GM19324 (cell line): ENCODE measurements at regions not wholly inside any gene's neighbourhood (a gene's known extent, or its start where the extent isn't known, plus 50 kb on each side); places are given as distances from the start of the nearest gene placed in this dataset.

Experiments
- ATAC-seq: cut with Tn5 transposase; IDR thresholded peaks from one replicate; pipeline ENCODE4 v1.9.1; 2021; ENCODE audit warnings: mild to moderate bottlenecking, moderate library complexity; ENCODE audit not compliant: unreplicated experiment, low FRiP score

GRCh38 chr1:216836316-216836715 is 113.1 kb upstream of the ESRRG start:
- no peak for ATAC-seq

DNA sequence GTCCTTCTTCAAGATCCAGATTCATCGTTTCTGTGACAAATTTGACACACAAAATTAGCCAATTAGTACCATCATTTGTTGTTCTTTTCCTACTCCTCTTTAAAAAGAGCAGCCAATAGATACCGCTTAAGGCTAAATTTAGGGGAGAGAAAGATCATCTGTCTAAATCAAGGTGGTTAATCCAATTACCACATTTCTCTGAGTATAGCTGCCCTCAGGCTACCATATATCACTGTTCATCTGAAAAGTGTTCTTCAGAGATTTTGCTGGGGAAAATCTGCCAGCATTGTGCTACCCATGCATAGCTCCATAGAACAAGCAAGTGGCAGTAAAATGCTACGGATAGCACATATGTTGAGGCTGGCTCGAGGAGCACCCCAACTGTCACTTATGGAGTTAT is 110.3 kb upstream of the ESRRG start:
- ATAC-seq: no peak

DNA sequence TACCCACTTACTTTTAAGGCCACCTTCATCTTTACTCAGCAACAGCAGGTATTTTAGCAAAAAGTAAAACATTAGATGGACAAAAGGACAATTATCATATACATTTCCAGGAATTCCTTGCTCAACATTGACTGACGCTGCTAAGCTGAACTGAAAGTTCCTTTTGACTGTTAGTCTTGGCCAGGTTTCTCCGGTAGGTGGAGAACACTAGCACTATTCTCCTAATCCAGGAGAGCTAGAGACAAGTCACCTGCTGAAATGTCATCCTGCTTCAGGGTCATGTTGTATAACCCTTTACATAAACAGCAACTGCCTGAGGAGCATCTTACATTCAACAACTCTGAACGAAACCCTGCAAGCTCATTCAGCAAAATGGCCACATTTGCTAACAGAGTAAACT is 109.0 kb upstream of the ESRRG start:
- ATAC-seq: no peak

- ATAC-seq: no peak
Observed at GRCh38 chr1:216830424-216831210, 107.4 kb upstream of the ESRRG start.

GRCh38 chr1:216827251-216827650 is 104.0 kb upstream of the ESRRG start:
- no peak for ATAC-seq

DNA sequence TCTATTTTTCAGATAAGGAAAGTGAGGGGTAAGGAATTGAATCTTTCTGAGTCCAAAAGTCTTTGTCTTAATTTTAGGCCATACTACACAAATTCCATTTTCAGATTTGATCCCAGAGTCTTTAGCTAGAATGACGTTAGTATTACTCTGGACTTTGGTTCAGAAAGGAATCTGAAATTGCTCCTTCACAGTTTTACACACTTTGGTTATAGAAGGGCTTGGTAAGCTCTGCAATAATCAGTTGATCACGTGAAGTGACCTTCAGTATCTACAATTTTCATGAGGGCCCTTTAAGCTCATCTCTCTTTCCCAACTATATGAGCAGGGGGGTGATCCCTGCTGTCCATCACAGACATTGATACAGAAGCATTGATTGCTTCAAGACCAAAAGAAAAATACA is 103.4 kb upstream of the ESRRG start:
- ATAC-seq: no peak

GRCh38 chr1:216826214-216826613 is 103.0 kb upstream of the ESRRG start:
- ATAC-seq: no peak

DNA sequence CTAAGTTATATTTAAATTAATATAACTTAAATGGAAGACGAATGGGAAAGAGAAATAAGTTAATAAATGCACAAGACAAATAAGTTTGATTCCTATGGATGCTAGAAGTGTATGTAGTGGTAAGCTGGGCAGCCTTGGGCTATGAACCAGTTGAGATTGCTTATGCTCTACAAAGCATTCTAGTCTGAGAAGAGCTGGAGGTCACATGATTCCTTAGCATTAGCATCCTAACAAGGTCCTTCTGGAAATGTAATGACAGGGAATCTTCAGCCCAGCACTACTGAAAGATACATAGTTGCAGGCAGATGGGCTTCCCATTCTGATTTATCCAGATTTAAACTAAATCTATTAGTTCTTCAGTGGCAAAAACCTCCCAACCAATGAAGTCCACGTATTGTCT is 102.3 kb upstream of the ESRRG start:
- ATAC-seq: no peak

DNA sequence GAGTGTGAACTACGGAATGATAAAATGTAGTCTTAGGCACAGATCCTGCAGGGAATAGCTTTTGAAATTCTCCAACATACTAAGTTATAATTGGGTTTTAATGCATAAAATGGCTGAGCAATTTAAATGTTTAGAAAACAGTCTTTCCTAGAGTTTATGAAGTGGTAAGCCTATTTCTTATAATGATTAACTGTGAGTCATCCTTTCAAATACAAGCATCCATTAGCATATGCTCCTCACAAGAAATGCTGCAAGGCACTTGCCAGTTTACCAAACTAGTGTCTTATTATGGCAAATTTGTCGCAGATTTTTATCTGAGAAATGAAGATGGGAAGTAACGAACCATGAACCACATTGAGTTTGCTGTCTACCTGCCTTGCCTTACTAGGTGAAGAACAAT is 101.3 kb upstream of the ESRRG start:
- no peak for ATAC-seq

GRCh38 chr1:216823731-216824130 is 100.5 kb upstream of the ESRRG start:
- ATAC-seq: no peak

GRCh38 chr1:216822480-216822879 is 99.3 kb upstream of the ESRRG start:
- ATAC-seq: no peak

GRCh38 chr1:216820345-216820744 is 97.1 kb upstream of the ESRRG start:
- no peak for ATAC-seq

DNA sequence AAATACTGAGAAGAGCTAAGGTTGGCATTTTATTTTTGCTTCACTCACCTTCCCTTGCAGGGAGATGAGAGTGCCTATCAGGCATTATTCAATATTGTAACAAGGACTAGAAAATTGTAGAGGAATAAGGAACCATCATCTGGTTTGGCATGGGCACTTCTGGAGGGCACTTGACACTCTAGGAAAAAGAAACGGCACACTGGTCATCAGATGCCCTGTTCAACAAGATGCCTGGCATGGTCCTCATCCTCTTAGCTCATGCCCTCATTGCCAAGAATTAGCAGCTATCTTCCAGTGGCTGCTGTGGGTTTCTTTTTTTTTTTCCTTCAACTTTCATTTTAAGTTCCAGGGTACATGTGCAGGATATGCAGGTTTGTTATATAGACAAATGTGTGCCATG is 95.1 kb upstream of the ESRRG start:
- no peak for ATAC-seq

GRCh38 chr1:216815260-216816131 is 92.3 kb upstream of the ESRRG start:
- no peak for ATAC-seq

- no peak for ATAC-seq
Observed at GRCh38 chr1:216814576-216815259, 91.5 kb upstream of the ESRRG start.

- ATAC-seq: no peak
Observed at GRCh38 chr1:216812966-216813365, 89.7 kb upstream of the ESRRG start.

DNA sequence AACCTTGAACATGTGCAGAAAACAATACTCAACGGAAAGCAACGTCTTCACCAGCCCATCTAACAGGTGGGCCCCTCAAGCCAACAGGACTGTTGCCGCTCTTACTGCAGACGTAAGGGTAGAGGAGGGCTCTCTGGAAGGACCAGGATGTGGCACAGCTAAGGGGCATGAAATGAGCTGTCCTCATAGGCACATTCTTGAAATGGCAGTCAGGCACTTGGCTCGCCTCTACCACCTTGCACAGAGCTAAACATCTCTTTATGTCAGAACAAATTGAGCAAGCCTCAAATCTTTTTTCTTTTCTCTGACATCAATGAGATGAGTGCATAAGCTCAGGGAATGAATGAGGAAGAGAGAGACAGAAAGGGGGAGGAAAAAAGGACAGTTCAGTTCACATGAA is 86.4 kb upstream of the ESRRG start:
- no peak for ATAC-seq

- ATAC-seq: no peak
Observed at GRCh38 chr1:216807696-216808095, 84.5 kb upstream of the ESRRG start.

- no peak for ATAC-seq
Observed at GRCh38 chr1:216805953-216806352, 82.7 kb upstream of the ESRRG start.

DNA sequence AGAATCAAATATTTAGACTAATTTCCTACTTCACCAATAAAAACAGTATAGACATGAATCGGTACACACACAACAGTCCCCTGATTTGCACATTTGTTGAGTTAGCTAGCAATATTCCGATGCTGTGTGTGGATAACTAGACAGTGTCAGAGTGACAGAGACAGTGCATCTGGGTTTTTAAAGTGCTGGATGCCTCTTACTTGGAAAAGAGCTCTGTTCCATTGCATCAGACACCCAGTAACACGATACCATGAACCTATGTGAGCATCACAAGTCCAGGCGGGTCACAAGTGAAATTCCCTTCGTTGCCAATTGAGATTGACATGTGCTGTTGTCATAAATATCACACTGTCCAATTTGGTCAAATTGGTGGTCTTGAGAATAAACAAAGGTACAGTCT is 82.0 kb upstream of the ESRRG start:
- ATAC-seq: no peak

GRCh38 chr1:216804111-216804510 is 80.9 kb upstream of the ESRRG start:
- no peak for ATAC-seq
